ENCODE measurements at regions not wholly inside any gene's neighbourhood (a gene's known extent, or its start where the extent isn't known, plus 50 kb on each side); places are given as distances from the start of the nearest gene placed in this dataset.
"Not testable (repeated sequence)": the region's sequence is repeated elsewhere in the genome, so short reads cannot be mapped to it uniquely, and the experiment has no call there.

- DNase-seq: no peak
Observed at GRCh38 chr3:43236008-43236407, 50.3 kb upstream of the SNRK start.

- no peak for DNase-seq
Observed at GRCh38 chr3:43233062-43233461, 53.3 kb upstream of the SNRK start.

- DNase-seq: no peak
Observed at GRCh38 chr3:43231276-43232000, 54.9 kb upstream of the SNRK start.

- DNase-seq: not testable (repeated sequence)
Observed at GRCh38 chr3:43229865-43230264, 56.5 kb upstream of the SNRK start.

- DNase-seq: not testable (repeated sequence)
Observed at GRCh38 chr3:43227685-43228084, 58.7 kb upstream of the SNRK start.

GRCh38 chr3:43224405-43225073 lies 61.8 kb upstream of the SNRK start:
- DNase-seq: no peak

GRCh38 chr3:43223670-43224364 lies 62.5 kb upstream of the SNRK start:
- DNase-seq: no peak

GRCh38 chr3:43222590-43222989 lies 63.8 kb upstream of the SNRK start:
- no peak for DNase-seq

- DNase-seq: no peak
Observed at GRCh38 chr3:43221076-43221475, 65.3 kb upstream of the SNRK start.

GRCh38 chr3:43219616-43220015 lies 66.7 kb upstream of the SNRK start:
- DNase-seq: no peak

- DNase-seq: no peak
Observed at GRCh38 chr3:43218921-43219320, 67.4 kb upstream of the SNRK start.

GRCh38 chr3:43218156-43218555 lies 68.2 kb upstream of the SNRK start:
- no peak for DNase-seq

- DNase-seq: no peak
Observed at GRCh38 chr3:43217633-43218032, 68.7 kb upstream of the SNRK start.

GRCh38 chr3:43217206-43217605 lies 69.1 kb upstream of the SNRK start:
- no peak for DNase-seq

- DNase-seq: no peak
Observed at GRCh38 chr3:43215663-43216275, 70.6 kb upstream of the SNRK start.

- DNase-seq: no peak
Observed at GRCh38 chr3:43215138-43215537, 71.2 kb upstream of the SNRK start.

GRCh38 chr3:43214616-43215015 lies 71.7 kb upstream of the SNRK start:
- no peak for DNase-seq

GRCh38 chr3:43213631-43214030 lies 72.7 kb upstream of the SNRK start:
- DNase-seq: no peak

- DNase-seq: no peak
Observed at GRCh38 chr3:43212914-43213611, 73.3 kb upstream of the SNRK start.

GRCh38 chr3:43211681-43212080 lies 74.7 kb upstream of the SNRK start:
- DNase-seq: no peak

GRCh38 chr3:43210049-43211027 lies 76.0 kb upstream of the SNRK start:
- no peak for DNase-seq
